SK-N-SH (cell line): ENCODE measurements at regions not wholly inside any gene's neighbourhood (a gene's known extent, or its start where the extent isn't known, plus 50 kb on each side); places are given as distances from the start of the nearest gene placed in this dataset.

Experiments used
- CTCF ChIA-PET: fragments of 300-600, 350-600 bp; formaldehyde crosslinking; extraction: SDS; loops from one replicate; lab custom pipeline; 2021; lab: Yijun Ruan, JAX
- POLR2A ChIA-PET: fragments of 350-600 bp; sonication (Branson Sonifier 250); formaldehyde crosslinking; extraction: SDS; loops from one replicate; lab custom pipeline; 2020; ENCODE audit warnings: antibody characterized with exemption, inconsistent platforms; lab: Yijun Ruan, JAX
- DNase-seq: peaks from one replicate; pipeline ENCODE4 v3.0.0; 2012
- H2AFZ ChIP-seq: fragments of 200-600 bp; sonication (generic); 2 replicates; pipeline ENCODE4 v1.8.1; 2016; ENCODE audit warnings: antibody characterized with exemption, mild to moderate bottlenecking, low read depth
- H3F3A ChIP-seq: fragments of 200-600 bp; sonication (generic); replicated peaks from 2 replicates; pipeline ENCODE3; 2016; ENCODE audit warnings: antibody characterized with exemption, mild to moderate bottlenecking; ENCODE audit not compliant: insufficient read depth
- H3K27ac ChIP-seq, 2 experiments: fragments of 200-500 bp in 1 of 2; fragments of 200-600 bp in 1 of 2; sonication (Bioruptor generic) in 1 of 2; sonication (generic), shearing (Covaris generic) in 1 of 2; 2 replicates each; pipeline versions ENCODE4 v1.5.1 to v1.6.1; 2014 to 2016; ENCODE audit warnings: low read depth in 2 of 2, inconsistent platforms in 1 of 2, low read length in 1 of 2, mild to moderate bottlenecking in 1 of 2, mixed read lengths in 1 of 2
- H3K27me3 ChIP-seq: fragments of 200-600 bp; sonication (generic), shearing (Covaris generic); 2 replicates; pipeline ENCODE4 v1.6.1; 2016; ENCODE audit warnings: mixed run types; ENCODE audit not compliant: insufficient read depth
- H3K36me3 ChIP-seq, 2 experiments: fragments of 200-500 bp in 1 of 2; fragments of 200-600 bp in 1 of 2; sonication (Bioruptor generic) in 1 of 2; sonication (generic) in 1 of 2; replicated peaks in 1 of 2; 2 replicates each; pipeline versions ENCODE3 to v1.5.1; 2014 to 2016; ENCODE audit warnings: low read length in 1 of 2, mild to moderate bottlenecking in 1 of 2; ENCODE audit not compliant: insufficient read depth in 2 of 2, control insufficient read depth in 1 of 2
- H3K4me1 ChIP-seq, 2 experiments: fragments of 200-500 bp in 1 of 2; fragments of 200-600 bp in 1 of 2; sonication (Bioruptor generic) in 1 of 2; sonication (generic), shearing (Covaris generic) in 1 of 2; 2 replicates each; pipeline versions ENCODE4 v1.5.1 to v1.6.1; 2014 to 2016; ENCODE audit warnings: low read depth in 1 of 2, low read length in 1 of 2, mixed run types in 1 of 2; ENCODE audit not compliant: insufficient read depth in 2 of 2, control insufficient read depth in 1 of 2
- H3K4me2 ChIP-seq: fragments of 200-600 bp; sonication (generic), shearing (Covaris generic); 2 replicates; pipeline ENCODE4 v1.6.1; 2017; ENCODE audit warnings: mixed run types
- H3K4me3 ChIP-seq, 2 experiments: fragments of 200-500 bp in 1 of 2; fragments of 200-600 bp in 1 of 2; sonication (Bioruptor generic) in 1 of 2; sonication (generic), shearing (Covaris generic) in 1 of 2; 2 replicates each; pipeline versions ENCODE4 v1.5.1 to v1.8.1; 2014 to 2016; ENCODE audit warnings: low read depth in 2 of 2, inconsistent platforms in 1 of 2, low read length in 1 of 2, mild to moderate bottlenecking in 1 of 2, mixed read lengths in 1 of 2, moderate library complexity in 1 of 2
- H3K79me2 ChIP-seq: fragments of 200-600 bp; sonication (generic); 2 replicates; pipeline ENCODE4 v1.8.1; 2017; ENCODE audit warnings: mild to moderate bottlenecking; ENCODE audit not compliant: insufficient read depth
- H3K9ac ChIP-seq: fragments of 200-600 bp; sonication (generic); 2 replicates; pipeline ENCODE4 v1.6.1; 2017; ENCODE audit warnings: mixed run types
- H3K9me2 ChIP-seq: fragments of 200-600 bp; sonication (generic); 2 replicates; pipeline ENCODE4 v1.6.1; 2017; ENCODE audit warnings: mixed run types
- H3K9me3 ChIP-seq: fragments of 200-600 bp; sonication (generic); 2 replicates; pipeline ENCODE4 v1.6.1; 2017; ENCODE audit warnings: mixed run types, mild to moderate bottlenecking, moderate library complexity
- H4K20me1 ChIP-seq: fragments of 200-600 bp; sonication (generic); 2 replicates; pipeline ENCODE4 v1.6.1; 2017; ENCODE audit warnings: mild to moderate bottlenecking, mixed run types; ENCODE audit not compliant: insufficient read depth
- CHD2 ChIP-seq: fragments of 150-350 bp; IDR thresholded peaks from 2 replicates; pipeline ENCODE4 v1.6.1; 2018; ENCODE audit warnings: low read length; ENCODE audit not compliant: partially characterized antibody
- CTCF ChIP-seq: fragments of 200-600 bp; sonication (generic); IDR thresholded peaks from 2 replicates; pipeline ENCODE4 v1.6.1; 2017; ENCODE audit warnings: antibody characterized with exemption, mild to moderate bottlenecking, moderate library complexity
- FOXM1 ChIP-seq: IDR thresholded peaks from 2 replicates; pipeline ENCODE4 v1.4.0; 2012; ENCODE audit warnings: low read depth, mild to moderate bottlenecking
- MAX ChIP-seq: IDR thresholded peaks from 2 replicates; pipeline ENCODE4 v1.4.0; 2012; ENCODE audit warnings: low read depth
- MXI1 ChIP-seq: IDR thresholded peaks from 2 replicates; pipeline ENCODE4 v1.6.1; 2012; ENCODE audit warnings: mild to moderate bottlenecking, low read depth, low read length, improper control_type of control experiment
- NFIC ChIP-seq: IDR thresholded peaks from 2 replicates; pipeline ENCODE4 v1.4.0; 2012; ENCODE audit warnings: borderline replicate concordance
- PBX3 ChIP-seq: IDR thresholded peaks from 2 replicates; pipeline ENCODE4; 2012
- POLR2AphosphoS5 ChIP-seq: IDR thresholded peaks from 2 replicates; pipeline ENCODE4 v1.6.1; 2012; ENCODE audit warnings: low read depth, low read length
- REST ChIP-seq: IDR thresholded peaks from 2 replicates; pipeline ENCODE4 v1.6.1; 2012; ENCODE audit warnings: mild to moderate bottlenecking, low read depth, low read length, moderate library complexity
- SMC3 ChIP-seq: IDR thresholded peaks from 2 replicates; pipeline ENCODE4 v1.6.1; 2012; ENCODE audit warnings: low read depth, low read length, improper control_type of control experiment
- TEAD4 ChIP-seq: IDR thresholded peaks from 2 replicates; pipeline ENCODE4 v1.4.0; 2012; ENCODE audit warnings: mild to moderate bottlenecking, borderline replicate concordance; ENCODE audit not compliant: insufficient read depth
- WGBS: methylation state at CpG from one replicate; pipeline ENCODE4 v1.1.6; 2017; ENCODE audit warnings: low lambda C conversion rate; 5-methylcytosine and 5-hydroxymethylcytosine counted together

GRCh38 chr5:152264645-152265254 is 140.3 kb downstream of the NMUR2 start:
- TF ChIP-seq PBX3 (no peak), MXI1 (no peak)
- H4K20me1 ChIP-seq, result no peaks in the 10 kb centered on the region
- H3K4me1 ChIP-seq, result no peaks in the 10 kb centered on the region
- H3K9me3 ChIP-seq, result no peaks in the 10 kb centered on the region
- no peak for DNase-seq
- no peak overlapping the region for H3K9ac ChIP-seq
- H3F3A ChIP-seq, result no peaks in the 10 kb centered on the region
- H2AFZ ChIP-seq, result no peak overlapping the region
- 1% methylated on average over 5 of the region's 5 CpGs for WGBS
- H3K9me2 ChIP-seq, result no peaks in the 10 kb centered on the region
- no peaks in the 10 kb centered on the region for H3K27me3 ChIP-seq
- no peak overlapping the region for H3K27ac ChIP-seq
- H3K36me3 ChIP-seq, result no peaks in the 10 kb centered on the region
- no peak overlapping the region for H3K4me3 ChIP-seq
- no peak overlapping the region for H3K4me2 ChIP-seq
- H3K79me2 ChIP-seq, result no peaks in the 10 kb centered on the region
- ChIA-PET POLR2A (no interaction called here), CTCF (no interaction called here)

GRCh38 chr5:152262667-152263066 is 142.4 kb downstream of the NMUR2 start:
- ChIA-PET CTCF (no interaction called here), POLR2A (no interaction called here)
- WGBS, result 9% methylated on average over 4 of the region's 4 CpGs
- no peaks in the 10 kb centered on the region for H3K36me3 ChIP-seq
- H3K27ac ChIP-seq, result no peak overlapping the region
- no peak for DNase-seq
- H3K9ac ChIP-seq, result no peak overlapping the region
- H3K4me3 ChIP-seq, result no peak overlapping the region
- no peaks in the 10 kb centered on the region for H3K79me2 ChIP-seq
- H3K9me2 ChIP-seq, result no peaks in the 10 kb centered on the region
- no peaks in the 10 kb centered on the region for H3F3A ChIP-seq
- H3K4me2 ChIP-seq, result no peak overlapping the region
- TF ChIP-seq MXI1 (no peak), SMC3 (no peak)
- no peaks in the 10 kb centered on the region for H3K27me3 ChIP-seq
- no peaks in the 10 kb centered on the region for H4K20me1 ChIP-seq
- no peaks in the 10 kb centered on the region for H3K9me3 ChIP-seq
- no peaks in the 10 kb centered on the region for H3K4me1 ChIP-seq
- no peak overlapping the region for H2AFZ ChIP-seq

GRCh38 chr5:152260940-152261339 is 144.1 kb downstream of the NMUR2 start:
- H3K4me1 ChIP-seq, result no peaks in the 10 kb centered on the region
- H3K27me3 ChIP-seq, result no peaks in the 10 kb centered on the region
- no peak overlapping the region for H3K4me3 ChIP-seq
- H3F3A ChIP-seq, result no peaks in the 10 kb centered on the region
- H4K20me1 ChIP-seq, result no peaks in the 10 kb centered on the region
- H3K4me2 ChIP-seq, result no peak overlapping the region
- H3K9me3 ChIP-seq, result no peaks in the 10 kb centered on the region
- POLR2A ChIA-PET, result no interaction called here
- 33% methylated on average over 7 of the region's 7 CpGs for WGBS
- CTCF ChIA-PET, result no interaction called here
- H2AFZ ChIP-seq, result no peak overlapping the region
- no peak overlapping the region for H3K9ac ChIP-seq
- no peak for DNase-seq
- no peaks in the 10 kb centered on the region for H3K9me2 ChIP-seq
- no peaks in the 10 kb centered on the region for H3K79me2 ChIP-seq
- H3K27ac ChIP-seq, result no peak overlapping the region
- no peaks in the 10 kb centered on the region for H3K36me3 ChIP-seq
- TF ChIP-seq FOXM1, result no peak
- no peak for TF ChIP-seq MAX
- TF ChIP-seq POLR2AphosphoS5, result no peak
- no peak for TF ChIP-seq CTCF
- TF ChIP-seq NFIC, result no peak
- TF ChIP-seq PBX3, result no peak
- no peak for TF ChIP-seq REST
- no peak for TF ChIP-seq TEAD4
- no peak for TF ChIP-seq CHD2
